Parathyroid adenoma (tissue), 2 donors: ENCODE measurements at regions not wholly inside any gene's neighbourhood (a gene's known extent, or its start where the extent isn't known, plus 50 kb on each side); places are given as distances from the start of the nearest gene placed in this dataset.

Experiments used
- H2AFZ ChIP-seq: fragments of 300-600 bp; sonication (generic); one replicate; pipeline ENCODE4 v1.7.0; 2017; ENCODE audit warnings: antibody characterized with exemption, mild to moderate bottlenecking
- H3K27ac ChIP-seq: fragments of 300-600 bp; sonication (generic); one replicate; pipeline ENCODE4 v1.7.0; 2017
- H3K27me3 ChIP-seq: fragments of 300-600 bp; sonication (generic); one replicate; pipeline ENCODE4 v1.7.0; 2017; ENCODE audit warnings: low read length; ENCODE audit not compliant: control insufficient read depth, insufficient read depth
- H3K36me3 ChIP-seq: fragments of 300-600 bp; sonication (generic); one replicate; pipeline ENCODE4 v1.7.0; 2017; ENCODE audit warnings: low read length; ENCODE audit not compliant: control insufficient read depth, insufficient read depth
- H3K4me1 ChIP-seq: fragments of 300-600 bp; sonication (generic); one replicate; pipeline ENCODE4 v1.7.0; 2017; ENCODE audit warnings: control low read depth
- H3K4me2 ChIP-seq: fragments of 300-600 bp; sonication (generic); one replicate; pipeline ENCODE4 v1.7.0; 2017; ENCODE audit warnings: low read length
- H3K4me3 ChIP-seq: fragments of 300-600 bp; sonication (generic); one replicate; pipeline ENCODE4 v1.7.0; 2017; ENCODE audit warnings: low read depth, low read length
- H3K79me2 ChIP-seq: fragments of 300-600 bp; sonication (generic); one replicate; pipeline ENCODE4 v1.7.0; 2017; ENCODE audit warnings: control low read depth
- H3K9ac ChIP-seq: fragments of 300-600 bp; sonication (generic); one replicate; pipeline ENCODE4 v1.7.0; 2017; ENCODE audit warnings: mild to moderate bottlenecking
- H3K9me3 ChIP-seq: fragments of 300-600 bp; sonication (generic); one replicate; pipeline ENCODE4 v1.7.0; 2017; ENCODE audit warnings: low read length; ENCODE audit not compliant: control insufficient read depth
- TF ChIP-seq, protein P1 (sequence below): fragments of 300-600 bp; sonication (generic); IDR thresholded peaks from one replicate; pipeline ENCODE4 v1.7.0; 2017; ENCODE audit warnings: antibody characterized with exemption, mild to moderate bottlenecking
- donor health status: primary hyperparathyroidism.

DNA sequence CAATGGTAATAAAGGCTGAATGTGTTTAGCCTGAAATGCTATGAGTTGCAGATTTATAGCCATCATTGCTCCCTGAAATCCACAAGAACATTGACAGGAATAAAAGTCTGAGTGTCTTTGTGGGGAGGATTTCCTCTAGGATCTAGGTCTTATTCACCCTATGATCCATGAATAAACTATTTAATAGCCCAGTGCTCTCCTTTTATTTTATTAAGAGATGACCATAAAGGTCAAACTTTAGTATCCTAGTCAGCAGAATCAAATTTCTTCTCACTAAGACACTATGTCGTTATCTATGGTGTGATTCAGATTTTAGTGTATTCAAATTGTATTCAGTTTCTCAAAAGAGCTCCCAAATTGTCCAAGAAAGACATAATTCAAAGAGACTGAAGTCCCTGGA is 67.8 kb upstream of the AKR1E2 start:
- no peak overlapping the region for H3K9ac ChIP-seq
- TF ChIP-seq, protein P1, sequence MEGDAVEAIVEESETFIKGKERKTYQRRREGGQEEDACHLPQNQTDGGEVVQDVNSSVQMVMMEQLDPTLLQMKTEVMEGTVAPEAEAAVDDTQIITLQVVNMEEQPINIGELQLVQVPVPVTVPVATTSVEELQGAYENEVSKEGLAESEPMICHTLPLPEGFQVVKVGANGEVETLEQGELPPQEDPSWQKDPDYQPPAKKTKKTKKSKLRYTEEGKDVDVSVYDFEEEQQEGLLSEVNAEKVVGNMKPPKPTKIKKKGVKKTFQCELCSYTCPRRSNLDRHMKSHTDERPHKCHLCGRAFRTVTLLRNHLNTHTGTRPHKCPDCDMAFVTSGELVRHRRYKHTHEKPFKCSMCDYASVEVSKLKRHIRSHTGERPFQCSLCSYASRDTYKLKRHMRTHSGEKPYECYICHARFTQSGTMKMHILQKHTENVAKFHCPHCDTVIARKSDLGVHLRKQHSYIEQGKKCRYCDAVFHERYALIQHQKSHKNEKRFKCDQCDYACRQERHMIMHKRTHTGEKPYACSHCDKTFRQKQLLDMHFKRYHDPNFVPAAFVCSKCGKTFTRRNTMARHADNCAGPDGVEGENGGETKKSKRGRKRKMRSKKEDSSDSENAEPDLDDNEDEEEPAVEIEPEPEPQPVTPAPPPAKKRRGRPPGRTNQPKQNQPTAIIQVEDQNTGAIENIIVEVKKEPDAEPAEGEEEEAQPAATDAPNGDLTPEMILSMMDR, result no peak
- no peaks in the 10 kb centered on the region for H3K79me2 ChIP-seq
- H3K9me3 ChIP-seq, result no peaks in the 10 kb centered on the region
- H3K4me2 ChIP-seq, result no peak overlapping the region
- no peak overlapping the region for H3K4me3 ChIP-seq
- H3K36me3 ChIP-seq, result no peaks in the 10 kb centered on the region
- no peak overlapping the region for H2AFZ ChIP-seq
- H3K4me1 ChIP-seq, result no peaks in the 10 kb centered on the region
- no peaks in the 10 kb centered on the region for H3K27me3 ChIP-seq
- H3K27ac ChIP-seq, result no peak overlapping the region

DNA sequence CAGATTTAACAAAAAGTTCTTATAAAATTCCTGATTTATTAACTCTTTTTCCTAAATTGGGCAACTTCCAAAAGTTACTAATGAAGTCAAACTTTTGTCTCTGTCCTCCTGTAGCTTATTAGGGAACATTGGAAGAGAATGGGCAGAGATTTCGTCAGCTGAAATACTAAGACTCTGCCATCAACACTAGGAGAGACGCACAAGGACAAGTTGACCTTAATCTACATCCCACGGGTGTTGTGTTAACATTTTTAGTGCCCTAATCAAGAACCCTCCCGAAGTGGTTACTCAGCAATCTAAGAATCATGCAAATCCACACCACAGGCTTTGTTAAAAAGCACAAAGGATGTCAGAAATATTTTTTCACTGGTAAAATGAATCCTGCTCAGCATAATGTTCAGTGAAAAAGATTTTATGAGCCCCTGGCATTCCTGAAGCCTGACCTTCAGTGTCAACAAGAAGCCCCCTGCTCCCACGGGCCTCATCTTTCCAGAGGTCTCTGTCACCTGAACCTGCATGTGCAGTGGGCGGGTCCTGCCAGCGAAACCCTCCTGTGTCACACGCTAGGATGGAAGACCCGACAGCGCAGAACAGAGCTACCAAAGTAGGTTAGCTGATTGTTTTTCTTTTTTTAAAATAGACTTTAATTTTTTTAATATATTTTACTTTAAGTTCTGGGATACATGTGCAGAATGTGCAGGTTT is 70.6 kb upstream of the AKR1E2 start:
- Histone ChIP-seq H3K36me3 (no peaks in the 10 kb centered on the region), H3K79me2 (no peaks in the 10 kb centered on the region), H3K27ac (no peak overlapping the region), H3K27me3 (no peaks in the 10 kb centered on the region), H2AFZ (no peak overlapping the region), H3K9me3 (no peaks in the 10 kb centered on the region), H3K4me2 (no peak overlapping the region), H3K4me3 (no peak overlapping the region), H3K9ac (no peak overlapping the region), H3K4me1 (no peaks in the 10 kb centered on the region)
- TF ChIP-seq, protein P1, result no peak

DNA sequence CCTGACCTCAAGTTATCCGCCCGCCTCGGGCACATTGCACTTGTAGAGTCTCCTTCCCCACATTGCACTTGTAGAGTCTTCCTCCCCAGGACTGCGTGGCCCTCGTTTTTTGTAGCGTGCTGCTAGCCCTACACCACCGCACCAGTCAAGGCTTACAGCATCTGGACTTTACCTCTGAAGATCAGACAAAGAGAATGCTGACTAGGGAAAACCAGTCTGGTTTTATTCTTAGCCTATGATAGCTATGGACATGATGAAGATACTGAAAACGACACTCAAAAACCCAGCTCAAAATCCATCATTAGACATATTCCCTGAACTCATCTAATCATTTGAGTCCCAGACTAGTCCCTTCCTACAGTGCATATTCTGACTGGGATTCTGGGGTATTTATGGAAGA is 71.9 kb upstream of the AKR1E2 start:
- TF ChIP-seq, protein P1, result no peak

DNA sequence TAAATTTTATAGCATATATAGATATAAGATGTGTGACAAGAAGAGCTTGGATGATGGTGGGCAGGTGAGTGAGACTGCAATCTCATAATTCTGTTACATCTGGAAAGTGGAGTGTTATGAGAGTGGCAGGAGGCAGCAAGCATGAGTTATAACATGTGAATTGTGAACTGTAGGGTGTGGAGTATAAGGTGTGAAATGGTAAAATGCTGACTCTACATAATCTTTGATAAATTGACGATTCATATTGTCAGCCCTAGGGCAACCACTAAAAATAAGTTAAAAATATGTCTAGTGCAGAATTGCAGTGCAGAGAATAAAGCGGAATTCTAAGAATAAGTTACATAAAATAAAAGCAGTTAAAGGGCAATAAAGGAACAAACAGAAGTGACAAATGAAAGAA is 74.8 kb upstream of the AKR1E2 start:
- Histone ChIP-seq H3K27ac (no peak overlapping the region), H3K9me3 (no peaks in the 10 kb centered on the region), H3K9ac (no peak overlapping the region), H2AFZ (no peak overlapping the region), H3K27me3 (no peaks in the 10 kb centered on the region), H3K79me2 (no peaks in the 10 kb centered on the region), H3K4me3 (no peak overlapping the region), H3K4me2 (no peak overlapping the region), H3K4me1 (no peaks in the 10 kb centered on the region), H3K36me3 (no peaks in the 10 kb centered on the region)
- TF ChIP-seq, protein P1, result no peak

More for the DNA sequence above, 71.9 kb upstream of the AKR1E2 start:
- Histone ChIP-seq H3K9me3 (no peaks in the 10 kb centered on the region), H3K27me3 (no peaks in the 10 kb centered on the region), H3K9ac (no peak overlapping the region), H3K79me2 (no peaks in the 10 kb centered on the region), H3K4me1 (no peaks in the 10 kb centered on the region), H3K27ac (no peak overlapping the region), H3K4me2 (no peak overlapping the region), H2AFZ (no peak overlapping the region), H3K4me3 (no peak overlapping the region), H3K36me3 (no peaks in the 10 kb centered on the region)

DNA sequence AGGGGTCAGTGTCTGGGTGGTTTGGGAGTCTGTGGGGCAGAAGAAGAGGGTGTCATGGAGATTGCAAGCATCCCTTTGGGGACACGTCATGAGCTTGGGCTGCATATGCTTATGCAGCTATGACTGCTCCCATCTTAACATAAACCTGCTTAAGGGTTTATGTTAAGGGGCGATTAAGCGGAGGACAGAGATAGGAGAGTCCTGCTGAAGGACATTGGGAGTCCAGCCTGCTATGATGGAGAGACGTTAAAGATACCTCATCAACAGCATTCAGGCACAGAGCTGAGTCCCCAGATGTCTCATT is 76.8 kb upstream of the AKR1E2 start:
- no peaks in the 10 kb centered on the region for H3K79me2 ChIP-seq
- H3K36me3 ChIP-seq, result no peaks in the 10 kb centered on the region
- H3K9me3 ChIP-seq, result no peaks in the 10 kb centered on the region
- no peaks in the 10 kb centered on the region for H3K4me1 ChIP-seq
- H3K4me2 ChIP-seq, result no peak overlapping the region
- no peak overlapping the region for H2AFZ ChIP-seq
- no peak overlapping the region for H3K27ac ChIP-seq
- no peak overlapping the region for H3K4me3 ChIP-seq
- H3K9ac ChIP-seq, result no peak overlapping the region
- TF ChIP-seq, protein P1, result no peak
- no peaks in the 10 kb centered on the region for H3K27me3 ChIP-seq
